GM21717 (cell line): ENCODE measurements at regions not wholly inside any gene's neighbourhood (a gene's known extent, or its start where the extent isn't known, plus 50 kb on each side); places are given as distances from the start of the nearest gene placed in this dataset.
"Not testable (repeated sequence)": the region's sequence is repeated elsewhere in the genome, so short reads cannot be mapped to it uniquely, and the experiment has no call there.

Experiments used
- ATAC-seq: cut with Tn5 transposase; IDR thresholded peaks from one replicate; pipeline ENCODE4 v1.9.1; 2021; ENCODE audit warnings: mild to moderate bottlenecking, moderate library complexity; ENCODE audit not compliant: unreplicated experiment

GRCh38 chr4:78691334-78691754 lies 84.8 kb upstream of the BMP2K start:
- peak; percentile 55 for ATAC-seq

- ATAC-seq, result peak; percentile 81
Measured at GRCh38 chr4:78691971-78692821, 84.0 kb upstream of the BMP2K start.

- no peak for ATAC-seq
Measured at GRCh38 chr4:78692822-78693170, 83.4 kb upstream of the BMP2K start.

GRCh38 chr4:78693777-78694456 lies 82.2 kb upstream of the BMP2K start:
- ATAC-seq, result no peak

- no peak for ATAC-seq
Measured at GRCh38 chr4:78694457-78694787, 81.7 kb upstream of the BMP2K start.

- ATAC-seq, result no peak
Measured at GRCh38 chr4:78695910-78696309, 80.2 kb upstream of the BMP2K start.

GRCh38 chr4:78703079-78703478 lies 73.1 kb upstream of the BMP2K start:
- no peak for ATAC-seq

- ATAC-seq, result no peak
Measured at GRCh38 chr4:78704317-78704716, 71.8 kb upstream of the BMP2K start.

- no peak for ATAC-seq
Measured at GRCh38 chr4:78704981-78705683, 71.0 kb upstream of the BMP2K start.

- no peak for ATAC-seq
Measured at GRCh38 chr4:78706302-78706701, 69.8 kb upstream of the BMP2K start.

- peak; percentile 62 for ATAC-seq
Measured at GRCh38 chr4:78707268-78707667, 68.9 kb upstream of the BMP2K start.

- ATAC-seq, result peak; percentile 66
Measured at GRCh38 chr4:78707793-78708192, 68.4 kb upstream of the BMP2K start.

GRCh38 chr4:78710536-78710935 lies 65.6 kb upstream of the BMP2K start:
- no peak for ATAC-seq

GRCh38 chr4:78711676-78712075 lies 64.5 kb upstream of the BMP2K start:
- ATAC-seq, result no peak

- ATAC-seq, result not testable (repeated sequence)
Measured at GRCh38 chr4:78714598-78714997, 61.6 kb upstream of the BMP2K start.

GRCh38 chr4:78715372-78715771 lies 60.8 kb upstream of the BMP2K start:
- ATAC-seq, result not testable (repeated sequence)

GRCh38 chr4:78717712-78718111 lies 58.4 kb upstream of the BMP2K start:
- not testable (repeated sequence) for ATAC-seq

- no peak for ATAC-seq
Measured at GRCh38 chr4:78720204-78720603, 55.9 kb upstream of the BMP2K start.

- peak; percentile 95 for ATAC-seq
Measured at GRCh38 chr4:78720994-78721677, 55.0 kb upstream of the BMP2K start.

GRCh38 chr4:78721747-78722146 lies 54.4 kb upstream of the BMP2K start:
- ATAC-seq, result peak; percentile 17

- no peak for ATAC-seq
Measured at GRCh38 chr4:78722320-78722719, 53.8 kb upstream of the BMP2K start.
